ENCODE measurements at regions not wholly inside any gene's neighbourhood (a gene's known extent, or its start where the extent isn't known, plus 50 kb on each side); places are given as distances from the start of the nearest gene placed in this dataset.
"Not testable (repeated sequence)": the region's sequence is repeated elsewhere in the genome, so short reads cannot be mapped to it uniquely, and the experiment has no call there.

GRCh38 chr7:50848203-50848602, 65.5 kb upstream of the GRB10 start:
- TF ChIP-seq CTCF (IDR thresholded peaks at IDR 0.05) (no peak), POLR2A (IDR thresholded peaks at IDR 0.05) (no peak), POLR2AphosphoS5 (IDR thresholded peaks at IDR 0.05; ENCODE audit: insufficient read depth in 1 of 2, low read depth in 1 of 2) (no peak)
- intact Hi-C loops (cut with DNase I): no loop called here
- DNase-seq (ENCODE audit: extremely low spot score in 2 of 2): no peak
- H3K36me3 ChIP-seq: no peaks in the 10 kb centered on the region
- H3K27ac ChIP-seq: no peak overlapping the region
- H3K4me3 ChIP-seq: no peak overlapping the region
- H3K9me3 ChIP-seq: no peaks in the 10 kb centered on the region
- H3K27me3 ChIP-seq: no peaks in the 10 kb centered on the region
- H3K4me1 ChIP-seq: no peaks in the 10 kb centered on the region

DNA sequence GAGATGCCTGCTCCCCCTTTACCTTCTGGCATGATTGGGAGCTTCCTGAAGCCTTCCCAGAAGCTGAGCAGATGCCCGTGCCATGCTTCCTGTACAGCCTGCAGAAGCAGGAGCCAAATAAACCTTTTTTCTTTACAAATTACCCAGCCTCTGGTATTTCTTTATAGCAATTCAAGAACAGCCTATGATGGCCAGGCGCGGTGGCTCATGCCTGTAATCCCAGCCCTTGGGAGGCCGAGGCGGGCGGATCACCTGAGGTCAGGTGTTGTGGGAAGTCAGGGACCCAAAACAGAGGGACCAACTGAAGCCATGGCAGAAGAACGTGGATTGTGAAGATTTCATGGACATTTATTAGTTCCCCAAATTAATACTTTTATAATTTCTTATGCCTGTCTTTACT, 62.2 kb upstream of the GRB10 start:
- intact Hi-C loops (cut with DNase I); H3K27me3 ChIP-seq; H3K36me3 ChIP-seq; H3K27ac ChIP-seq; H3K9me3 ChIP-seq; H3K4me3 ChIP-seq; H3K4me1 ChIP-seq: not testable (repeated sequence)
- peak in 1 of 2 donors; percentile 34 for DNase-seq (ENCODE audit: extremely low spot score in 2 of 2)

DNA sequence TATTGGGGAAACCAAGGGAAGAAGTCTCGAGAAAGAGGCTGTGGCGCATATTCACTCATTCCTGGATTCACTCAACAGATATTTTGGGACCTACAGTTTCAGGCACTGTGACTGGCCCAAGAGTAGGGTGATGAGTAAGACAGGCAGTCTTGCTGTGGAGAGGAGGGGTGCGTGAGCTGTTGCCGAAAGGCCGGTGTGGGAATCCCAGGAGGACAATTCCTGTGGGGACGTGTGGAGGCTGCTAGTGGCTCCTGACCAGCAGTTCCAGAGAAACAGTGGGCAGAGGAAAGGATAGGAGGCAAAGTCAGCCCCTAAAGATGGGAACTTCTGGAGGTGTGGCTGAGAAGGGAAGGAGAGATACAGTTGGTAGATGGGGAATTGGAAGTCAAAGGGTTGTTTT, 59.3 kb upstream of the GRB10 start:
- intact Hi-C loops (cut with DNase I): no loop called here
- no peaks in the 10 kb centered on the region for H3K4me1 ChIP-seq
- H3K9me3 ChIP-seq: no peaks in the 10 kb centered on the region
- no peak for TF ChIP-seq CTCF (IDR thresholded peaks at IDR 0.05)
- TF ChIP-seq POLR2A (IDR thresholded peaks at IDR 0.05): no peak
- TF ChIP-seq POLR2AphosphoS5 (IDR thresholded peaks at IDR 0.05; ENCODE audit: insufficient read depth in 1 of 2, low read depth in 1 of 2): no peak
- H3K27ac ChIP-seq: no peak overlapping the region
- peak in 1 of 2 donors; percentile 72 for DNase-seq (ENCODE audit: extremely low spot score in 2 of 2)
- H3K27me3 ChIP-seq: no peaks in the 10 kb centered on the region
- H3K36me3 ChIP-seq: no peaks in the 10 kb centered on the region
- H3K4me3 ChIP-seq: no peak overlapping the region

GRCh38 chr7:50838675-50839377, 56.1 kb upstream of the GRB10 start:
- no peaks in the 10 kb centered on the region for H3K27me3 ChIP-seq
- no peaks in the 10 kb centered on the region for H3K9me3 ChIP-seq
- intact Hi-C loops (cut with DNase I): no loop called here
- H3K27ac ChIP-seq: no peak overlapping the region
- DNase-seq (ENCODE audit: extremely low spot score in 2 of 2): no peak
- TF ChIP-seq POLR2AphosphoS5 (IDR thresholded peaks at IDR 0.05; ENCODE audit: insufficient read depth in 1 of 2, low read depth in 1 of 2) (no peak), CTCF (IDR thresholded peaks at IDR 0.05) (no peak), POLR2A (IDR thresholded peaks at IDR 0.05) (no peak)
- H3K4me3 ChIP-seq: no peak overlapping the region
- no peaks in the 10 kb centered on the region for H3K36me3 ChIP-seq
- H3K4me1 ChIP-seq: no peaks in the 10 kb centered on the region

DNA sequence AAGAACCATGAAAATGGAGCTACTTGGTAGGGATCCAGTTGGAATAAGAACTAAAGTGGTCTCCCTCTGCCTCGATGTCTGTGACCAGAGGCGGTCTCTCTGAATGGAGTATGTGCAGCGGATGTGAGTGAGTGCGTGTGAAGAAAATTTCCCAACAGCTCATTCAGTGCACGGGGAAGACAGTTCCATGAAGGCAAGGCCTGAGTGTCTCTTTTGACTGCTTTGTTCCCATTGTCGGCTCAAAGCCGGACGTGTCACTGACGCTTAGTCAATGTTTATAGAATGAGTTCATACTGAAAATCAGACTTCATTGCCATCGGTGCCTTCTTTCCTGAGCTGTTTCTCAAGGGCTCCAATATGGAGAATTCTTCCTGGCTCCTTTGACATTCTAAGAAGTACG, 55.3 kb upstream of the GRB10 start:
- TF ChIP-seq POLR2A (IDR thresholded peaks at IDR 0.05) (no peak), POLR2AphosphoS5 (IDR thresholded peaks at IDR 0.05; ENCODE audit: insufficient read depth in 1 of 2, low read depth in 1 of 2) (no peak), CTCF (IDR thresholded peaks at IDR 0.05) (no peak)
- H3K27ac ChIP-seq: no peak overlapping the region
- no peak overlapping the region for H3K4me3 ChIP-seq
- H3K27me3 ChIP-seq: no peaks in the 10 kb centered on the region
- no peaks in the 10 kb centered on the region for H3K4me1 ChIP-seq
- H3K9me3 ChIP-seq: no peaks in the 10 kb centered on the region
- intact Hi-C loops (cut with DNase I): no loop called here
- no peaks in the 10 kb centered on the region for H3K36me3 ChIP-seq
- no peak for DNase-seq (ENCODE audit: extremely low spot score in 2 of 2)

Measured in vagina (tissue), 2 donors.